Muscle of leg (tissue), 3 donors: ENCODE measurements at regions not wholly inside any gene's neighbourhood (a gene's known extent, or its start where the extent isn't known, plus 50 kb on each side); places are given as distances from the start of the nearest gene placed in this dataset.

Source experiments
- DNase-seq: peaks from one replicate; pipeline ENCODE4 v3.0.0; 2013
- H3K27ac ChIP-seq: one replicate; pipeline ENCODE4 v1.5.1; 2013; ENCODE audit warnings: mild to moderate bottlenecking, low read length, control low read depth
- H3K27me3 ChIP-seq: one replicate; pipeline ENCODE4 v1.6.1; 2013; ENCODE audit warnings: low read length; ENCODE audit not compliant: control insufficient read depth, insufficient read depth
- H3K36me3 ChIP-seq: one replicate; pipeline ENCODE4 v1.6.1; 2013; ENCODE audit warnings: low read length; ENCODE audit not compliant: control insufficient read depth, insufficient read depth
- H3K4me1 ChIP-seq: one replicate; pipeline ENCODE4 v1.6.1; 2013; ENCODE audit warnings: low read length; ENCODE audit not compliant: control insufficient read depth, insufficient read depth
- H3K4me3 ChIP-seq: one replicate; pipeline ENCODE4 v1.5.1; 2013; ENCODE audit warnings: low read length, control low read depth
- H3K9me3 ChIP-seq: replicated peaks from 2 replicates; pipeline ENCODE4 v1.6.1; 2013; ENCODE audit warnings: low read depth, low read length; ENCODE audit not compliant: control insufficient read depth
- WGBS: methylation state at CpG from one replicate; pipeline ENCODE4 v1.1.5; 2013; ENCODE audit warnings: missing lambda C conversion rate; ENCODE audit not compliant: insufficient coverage; 5-methylcytosine and 5-hydroxymethylcytosine counted together

- Histone ChIP-seq H3K9me3 (no peaks in the 10 kb centered on the region), H3K27me3 (peaks cover 2% of the 10 kb centered on the region), H3K4me3 (no peak overlapping the region), H3K36me3 (no peaks in the 10 kb centered on the region), H3K27ac (no peak overlapping the region), H3K4me1 (peaks cover 3% of the 10 kb centered on the region)
- DNase-seq = no peak
- 100% methylated on average over 1 of the region's 2 CpGs for WGBS
Observed at GRCh38 chr19:30158893-30159245, 213.3 kb upstream of the ZNF536 start.

- H3K4me3 ChIP-seq = no peak overlapping the region
- H3K4me1 ChIP-seq = peaks cover 3% of the 10 kb centered on the region
- H3K27me3 ChIP-seq = peaks cover 2% of the 10 kb centered on the region
- no peaks in the 10 kb centered on the region for H3K9me3 ChIP-seq
- 100% methylated on average over 1 of the region's 1 CpG for WGBS
- no peak for DNase-seq
- H3K36me3 ChIP-seq = no peaks in the 10 kb centered on the region
- H3K27ac ChIP-seq = no peak overlapping the region
Observed at GRCh38 chr19:30159636-30160035, 212.5 kb upstream of the ZNF536 start.

GRCh38 chr19:30160426-30160825 lies 211.8 kb upstream of the ZNF536 start:
- H3K4me1 ChIP-seq = peaks cover 3% of the 10 kb centered on the region
- no peaks in the 10 kb centered on the region for H3K9me3 ChIP-seq
- no peak for DNase-seq
- no peak overlapping the region for H3K4me3 ChIP-seq
- H3K27me3 ChIP-seq = peaks cover 2% of the 10 kb centered on the region
- no peak overlapping the region for H3K27ac ChIP-seq
- H3K36me3 ChIP-seq = no peaks in the 10 kb centered on the region
- 69% methylated on average over 3 of the region's 9 CpGs for WGBS

- Histone ChIP-seq H3K4me1 (peaks cover 1% of the 10 kb centered on the region), H3K4me3 (no peak overlapping the region), H3K27me3 (peaks cover 2% of the 10 kb centered on the region), H3K36me3 (no peaks in the 10 kb centered on the region), H3K9me3 (no peaks in the 10 kb centered on the region), H3K27ac (no peak overlapping the region)
- DNase-seq = no peak
- 78% methylated on average over 5 of the region's 7 CpGs for WGBS
Observed at GRCh38 chr19:30161021-30161655, 211.0 kb upstream of the ZNF536 start.

- H3K27me3 ChIP-seq = peaks cover 2% of the 10 kb centered on the region
- no peaks in the 10 kb centered on the region for H3K9me3 ChIP-seq
- WGBS = 85% methylated on average over 5 of the region's 5 CpGs
- H3K4me3 ChIP-seq = no peak overlapping the region
- no peaks in the 10 kb centered on the region for H3K36me3 ChIP-seq
- no peak for DNase-seq
- H3K27ac ChIP-seq = no peak overlapping the region
- no peaks in the 10 kb centered on the region for H3K4me1 ChIP-seq
Observed at GRCh38 chr19:30161770-30162169, 210.4 kb upstream of the ZNF536 start.

- Histone ChIP-seq H3K4me3 (no peak overlapping the region), H3K27me3 (peaks cover 2% of the 10 kb centered on the region), H3K27ac (no peak overlapping the region), H3K36me3 (no peaks in the 10 kb centered on the region), H3K4me1 (no peaks in the 10 kb centered on the region), H3K9me3 (no peaks in the 10 kb centered on the region)
- 86% methylated on average over 5 of the region's 5 CpGs for WGBS
- DNase-seq = no peak
Observed at GRCh38 chr19:30162718-30163117, 209.5 kb upstream of the ZNF536 start.

- 81% methylated on average over 6 of the region's 7 CpGs for WGBS
- DNase-seq = peak; percentile 24
- H3K27ac ChIP-seq = no peak overlapping the region
- H3K27me3 ChIP-seq = peaks cover 2% of the 10 kb centered on the region
- H3K9me3 ChIP-seq = no peaks in the 10 kb centered on the region
- H3K4me1 ChIP-seq = no peaks in the 10 kb centered on the region
- H3K4me3 ChIP-seq = no peak overlapping the region
- H3K36me3 ChIP-seq = no peaks in the 10 kb centered on the region
Observed at GRCh38 chr19:30163663-30164062, 208.5 kb upstream of the ZNF536 start.

- DNase-seq = no peak
- no peak overlapping the region for H3K27ac ChIP-seq
- WGBS = 78% methylated on average over 10 of the region's 10 CpGs
- H3K36me3 ChIP-seq = no peaks in the 10 kb centered on the region
- H3K4me1 ChIP-seq = no peaks in the 10 kb centered on the region
- H3K27me3 ChIP-seq = peaks cover 2% of the 10 kb centered on the region
- H3K4me3 ChIP-seq = no peak overlapping the region
- H3K9me3 ChIP-seq = no peaks in the 10 kb centered on the region
Observed at GRCh38 chr19:30165228-30165813, 206.9 kb upstream of the ZNF536 start.

GRCh38 chr19:30167206-30167868 lies 204.8 kb upstream of the ZNF536 start:
- no peak overlapping the region for H3K4me3 ChIP-seq
- no peaks in the 10 kb centered on the region for H3K9me3 ChIP-seq
- H3K27ac ChIP-seq = no peak overlapping the region
- H3K4me1 ChIP-seq = no peaks in the 10 kb centered on the region
- WGBS = 86% methylated on average over 6 of the region's 14 CpGs
- H3K27me3 ChIP-seq = no peaks in the 10 kb centered on the region
- DNase-seq = no peak
- H3K36me3 ChIP-seq = no peaks in the 10 kb centered on the region

- no peaks in the 10 kb centered on the region for H3K9me3 ChIP-seq
- H3K4me1 ChIP-seq = peaks cover 2% of the 10 kb centered on the region
- H3K27me3 ChIP-seq = no peaks in the 10 kb centered on the region
- no peaks in the 10 kb centered on the region for H3K36me3 ChIP-seq
- H3K27ac ChIP-seq = no peak overlapping the region
- H3K4me3 ChIP-seq = no peak overlapping the region
- no peak for DNase-seq
- WGBS = 84% methylated on average over 9 of the region's 13 CpGs
Observed at GRCh38 chr19:30167976-30168635, 204.1 kb upstream of the ZNF536 start.
